ENCODE measurements at regions not wholly inside any gene's neighbourhood (a gene's known extent, or its start where the extent isn't known, plus 50 kb on each side); places are given as distances from the start of the nearest gene placed in this dataset.

- no peak overlapping the region for H3K27ac ChIP-seq
- TF ChIP-seq CTCF (conservative IDR thresholded peaks at IDR 0.05), result no peak
These were observed 74.0 kb upstream of the NMNAT3 start for GRCh38 chr3:139751789-139752188.

- TF ChIP-seq CTCF (conservative IDR thresholded peaks at IDR 0.05), result no peak
- no peak overlapping the region for H3K27ac ChIP-seq
These were observed 68.7 kb upstream of the NMNAT3 start for GRCh38 chr3:139746481-139746880.

GRCh38 chr3:139745831-139746230 is 68.1 kb upstream of the NMNAT3 start:
- H3K27ac ChIP-seq, result no peak overlapping the region
- no peak for TF ChIP-seq CTCF (conservative IDR thresholded peaks at IDR 0.05)

- H3K27ac ChIP-seq, result no peak overlapping the region
- no peak for TF ChIP-seq CTCF (conservative IDR thresholded peaks at IDR 0.05)
These were observed 60.9 kb upstream of the NMNAT3 start for GRCh38 chr3:139738697-139739096.

- no peak overlapping the region for H3K27ac ChIP-seq
- no peak for TF ChIP-seq CTCF (conservative IDR thresholded peaks at IDR 0.05)
These were observed 60.0 kb upstream of the NMNAT3 start for GRCh38 chr3:139737682-139738361.

GRCh38 chr3:139735191-139735590 is 57.4 kb upstream of the NMNAT3 start:
- no peak overlapping the region for H3K27ac ChIP-seq
- TF ChIP-seq CTCF (conservative IDR thresholded peaks at IDR 0.05), result no peak

- H3K27ac ChIP-seq, result no peak overlapping the region
- no peak for TF ChIP-seq CTCF (conservative IDR thresholded peaks at IDR 0.05)
These were observed 55.0 kb upstream of the NMNAT3 start for GRCh38 chr3:139732729-139733128.
